K562 (cell line): ENCODE measurements at regions not wholly inside any gene's neighbourhood (a gene's known extent, or its start where the extent isn't known, plus 50 kb on each side); places are given as distances from the start of the nearest gene placed in this dataset.

Experiments
- ATAC-seq: fragments of 200-7000 bp; cut with Tn5 transposase; 3 replicates; pipeline ENCODE4 v1.9.1; 2020; ENCODE audit warnings: moderate library complexity
- BruUV-seq: library from RNA; stranded (reverse); fragments of 400-500 nt; replicated peaks from 2 replicates; lab custom pipeline; 2021; lab: Mats Ljungman, UMichigan
- CTCF ChIA-PET: fragments of 300-600 bp; formaldehyde crosslinking; extraction: SDS; loops from one replicate; lab custom pipeline; 2021; ENCODE audit warnings: low intra/inter-chr PET ratio; lab: Yijun Ruan, JAX
- POLR2A ChIA-PET: fragments of 300-600, 350-650 bp; sonication (Branson Sonifier 250); formaldehyde crosslinking; extraction: SDS; loops from one replicate; lab custom pipeline; 2021; ENCODE audit warnings: antibody characterized with exemption, inconsistent platforms; lab: Yijun Ruan, JAX
- DNase-seq, 4 experiments: peaks; one replicate each; pipeline versions ENCODE4 v3.0.0 to v3.0.0-alpha.2; 2011 to 2018; ENCODE audit warnings: low spot score in 3 of 4, mixed read lengths in 3 of 4; ENCODE audit errors: extremely low read depth in 1 of 4
- FAIRE-seq: peaks from 2 replicates; lab custom pipeline; 2011; peaks lifted over from hg19 to GRCh38; lab: Jason Lieb, UNC
- H2AFZ ChIP-seq: 2 replicates; pipeline ENCODE4 v1.6.0; 2011; ENCODE audit warnings: low read depth, low read length, control low read depth, inconsistent platforms
- H3K27ac ChIP-seq: fragments of 200-600 bp; 3 replicates; pipeline ENCODE4 v1.8.0; 2011; ENCODE audit warnings: low read depth, mild to moderate bottlenecking, control low read depth, inconsistent platforms, low read length, moderate library complexity, mixed read lengths; ENCODE audit errors: extremely low read depth
- H3K27me3 ChIP-seq, 2 experiments: fragments of 300-600 bp in 1 of 2; 2 replicates in 1 of 2; 3 replicates in 1 of 2; pipeline versions ENCODE4 v1.6.0 to v1.8.0; 2011; ENCODE audit warnings: inconsistent platforms in 2 of 2, low read length in 2 of 2, mild to moderate bottlenecking in 1 of 2, mixed read lengths in 1 of 2, moderate library complexity in 1 of 2; ENCODE audit not compliant: control insufficient read depth in 2 of 2, insufficient read depth in 2 of 2
- H3K36me3 ChIP-seq: fragments of 300-600 bp; 3 replicates; pipeline ENCODE4 v1.8.0; 2011; ENCODE audit warnings: mild to moderate bottlenecking, low read length, inconsistent platforms; ENCODE audit not compliant: control insufficient read depth, insufficient read depth
- H3K4me1 ChIP-seq, 2 experiments: fragments of 200-600 bp in 1 of 2; replicated peaks in 1 of 2; 2 replicates in 1 of 2; 3 replicates in 1 of 2; pipeline versions ENCODE4 v1.5.1 to v1.8.0; 2011; ENCODE audit warnings: inconsistent platforms in 2 of 2, low read length in 2 of 2, mild to moderate bottlenecking in 1 of 2, mixed read lengths in 1 of 2, moderate library complexity in 1 of 2; ENCODE audit not compliant: control insufficient read depth in 2 of 2, insufficient read depth in 2 of 2
- H3K4me2 ChIP-seq: 2 replicates; pipeline ENCODE4 v1.6.1; 2011; ENCODE audit warnings: low read length, control low read depth, inconsistent platforms, mixed read lengths; ENCODE audit not compliant: insufficient read depth
- H3K4me3 ChIP-seq: fragments of 200-600 bp; sonication (generic), shearing (Covaris generic); 2 replicates; pipeline ENCODE4 v1.5.1; 2016; ENCODE audit warnings: control low read depth, inconsistent platforms
- H3K79me2 ChIP-seq: fragments of 200-600 bp; 3 replicates; pipeline ENCODE4 v1.8.0; 2011; ENCODE audit warnings: low read length, inconsistent platforms; ENCODE audit not compliant: control insufficient read depth, insufficient read depth
- H3K9ac ChIP-seq, 2 experiments: 2 replicates each; pipeline versions ENCODE4 v1.6.0 to v1.6.1; 2011; ENCODE audit warnings: low read depth in 2 of 2, low read length in 2 of 2, control low read depth in 1 of 2, inconsistent platforms in 1 of 2, mild to moderate bottlenecking in 1 of 2, mixed read lengths in 1 of 2; ENCODE audit not compliant: insufficient read depth in 1 of 2
- H3K9me1 ChIP-seq: one replicate; pipeline ENCODE4 v1.6.0; 2011; ENCODE audit warnings: inconsistent platforms, mild to moderate bottlenecking, low read length, moderate library complexity; ENCODE audit not compliant: control insufficient read depth, insufficient read depth
- H3K9me3 ChIP-seq: replicated peaks from 2 replicates; pipeline ENCODE4 v1.5.1; 2011; ENCODE audit warnings: low read depth, low read length, inconsistent platforms; ENCODE audit not compliant: control insufficient read depth, insufficient read depth
- H4K20me1 ChIP-seq: replicated peaks from 2 replicates; pipeline ENCODE4 v1.6.1; 2011; ENCODE audit warnings: low read length, inconsistent platforms, mixed read lengths; ENCODE audit not compliant: control insufficient read depth, insufficient read depth
- ATF4 ChIP-seq: fragments of 450-650 bp; formaldehyde crosslinking; IDR thresholded peaks from 2 replicates; pipeline ENCODE4 v1.4.0; 2022; ENCODE audit warnings: mild to moderate bottlenecking, moderate library complexity
- ATF6 ChIP-seq: sonication (generic); formaldehyde crosslinking; IDR thresholded peaks from 2 replicates; pipeline ENCODE4 v1.4.0; 2020; ENCODE audit warnings: mild to moderate bottlenecking, missing genetic modification reagents
- CEBPG ChIP-seq, 3 experiments: fragments of 200-800 bp in 1 of 3; sonication (Bioruptor generic) in 1 of 3; sonication (generic) in 1 of 3; formaldehyde crosslinking in 1 of 3; IDR thresholded peaks in 2 of 3; conservative IDR thresholded peaks in 1 of 3; 2 replicates each; pipeline versions ENCODE4 v1.6.1 to v1.8.0; 2016 to 2022; ENCODE audit warnings: missing compliant biosample characterization in 2 of 3, missing genetic modification characterization in 2 of 3, mild to moderate bottlenecking in 1 of 3, missing genetic modification reagents in 1 of 3
- CHD1 ChIP-seq: fragments of 200-600 bp; sonication (generic); IDR thresholded peaks from one replicate; pipeline ENCODE4 v1.6.1; 2012; ENCODE audit warnings: mild to moderate bottlenecking, moderate library complexity, low read length, inconsistent platforms
- FOXO4 ChIP-seq: fragments of 450-650 bp; formaldehyde crosslinking; IDR thresholded peaks from 2 replicates; pipeline ENCODE4 v1.4.0; 2020; ENCODE audit warnings: mild to moderate bottlenecking, moderate library complexity
- GATA2 ChIP-seq: sonication (generic); formaldehyde crosslinking; IDR thresholded peaks from 2 replicates; pipeline ENCODE4 v1.4.0; 2020; ENCODE audit warnings: mild to moderate bottlenecking, missing genetic modification reagents
- MNT ChIP-seq, 2 experiments: fragments of 450-650 bp; conservative IDR thresholded peaks; 2 replicates each; pipeline ENCODE4 v1.6.1; 2017; ENCODE audit warnings: mild to moderate bottlenecking in 2 of 2, moderate library complexity in 2 of 2
- NBN ChIP-seq: fragments of 450-650 bp; IDR thresholded peaks from 2 replicates; pipeline ENCODE4 v1.6.1; 2016; ENCODE audit warnings: low read depth, mild to moderate bottlenecking
- NCOA4 ChIP-seq: fragments of 450-650 bp; IDR thresholded peaks from 2 replicates; pipeline ENCODE4 v1.6.1; 2018; ENCODE audit warnings: mild to moderate bottlenecking; ENCODE audit not compliant: partially characterized antibody
- PYGO2 ChIP-seq: fragments of 450-650 bp; IDR thresholded peaks from 2 replicates; pipeline ENCODE4 v1.6.1; 2016; ENCODE audit warnings: mild to moderate bottlenecking, missing genetic modification characterization, moderate library complexity, missing compliant biosample characterization
- STAT5A ChIP-seq: IDR thresholded peaks from 2 replicates; pipeline ENCODE4 v1.6.1; 2012; ENCODE audit warnings: low read length, inconsistent platforms, borderline replicate concordance
- ZKSCAN8 ChIP-seq: fragments of 200-800 bp; sonication (Bioruptor generic); IDR thresholded peaks from 2 replicates; pipeline ENCODE4 v1.6.1; 2016; ENCODE audit warnings: missing genetic modification characterization, missing compliant biosample characterization
- ZNF134 ChIP-seq: fragments of 250-450 bp; sonication (Bioruptor Pico); conservative IDR thresholded peaks from 2 replicates; pipeline ENCODE4 v1.4.0; 2020
- WGBS: fragments of 100-300 bp; shearing (Covaris generic); methylation state at CpG from one replicate; pipeline ENCODE4 v1.1.6; 2016; ENCODE audit warnings: low coverage, mixed read lengths; ENCODE audit not compliant: insufficient coverage; ENCODE audit errors: missing lambda C conversion rate; 5-methylcytosine and 5-hydroxymethylcytosine counted together
- in situ Hi-C: fragments of 300-500 bp; cut with MboI; formaldehyde crosslinking; loops from 4 replicates; pipeline ENCODE4 v1.15.0; 2018; ENCODE audit warnings: inconsistent platforms, mixed read lengths
- intact Hi-C: fragments of 100-400 bp; cut with micrococcal nuclease; formaldehyde crosslinking; loops from 2 replicates; pipeline ENCODE4 v1.14.2; 2022

- in situ Hi-C loops: loop anchor here (25.0 kb wide), 1 partner anchor 922 kb away; the partner anchor contains the start of gene OSR1
- no peak for DNase-seq
- Histone ChIP-seq H3K4me1 (no peaks in the 10 kb centered on the region), H3K4me3 (no peak overlapping the region), H3K9ac (no peak overlapping the region), H4K20me1 (no peaks in the 10 kb centered on the region), H3K36me3 (no peaks in the 10 kb centered on the region), H3K9me1 (no peaks in the 10 kb centered on the region), H2AFZ (no peak overlapping the region), H3K27me3 (no peaks in the 10 kb centered on the region), H3K27ac (no peak overlapping the region), H3K79me2 (no peaks in the 10 kb centered on the region), H3K9me3 (no peaks in the 10 kb centered on the region), H3K4me2 (no peak overlapping the region)
- no peak for FAIRE-seq
- no peak for ATAC-seq
- intact Hi-C loops: no loop called here
- POLR2A ChIA-PET: no interaction called here
- CTCF ChIA-PET: no interaction called here
- no TSS peak for BruUV-seq
- 0% methylated on average over 6 of the region's 6 CpGs for WGBS
- TF ChIP-seq STAT5A (no peak), PYGO2 (tag) (no peak), ATF4 (CRISPR knock-in tag) (no peak), NBN (no peak), NCOA4 (no peak), ZKSCAN8 (CRISPR knock-in tag) (no peak), MNT (conservative IDR thresholded peaks at IDR 0.05) (no peak), FOXO4 (CRISPR knock-in tag) (no peak), ATF6 (CRISPR knock-in tag) (no peak), CHD1 (no peak), CEBPG (CRISPR knock-in tag; IDR thresholded peaks at IDR 0.05) (no peak), CEBPG (tag; conservative IDR thresholded peaks at IDR 0.05 in 1 of 2, IDR thresholded peaks at IDR 0.05 in 1 of 2) (no peak), GATA2 (CRISPR knock-in tag) (no peak), ZNF134 (CRISPR knock-in tag) (no peak)
Observed at GRCh38 chr2:18440141-18440661, 120.3 kb downstream of the RDH14 start.
